Neural cell (in vitro differentiated cells): ENCODE measurements at regions not wholly inside any gene's neighbourhood (a gene's known extent, or its start where the extent isn't known, plus 50 kb on each side); places are given as distances from the start of the nearest gene placed in this dataset.

Source experiments
- H2AFZ ChIP-seq: fragments of 200-600, 300-800 bp; sonication (generic), shearing (Covaris generic); 2 replicates; pipeline ENCODE4 v1.6.0; 2014; ENCODE audit warnings: low read depth, mild to moderate bottlenecking, antibody characterized with exemption, low read length, moderate library complexity
- H3F3A ChIP-seq: fragments of 200-600 bp; shearing (Covaris generic); 2 replicates; pipeline ENCODE4 v1.6.1; 2016; ENCODE audit warnings: mild to moderate bottlenecking, moderate library complexity, mixed read lengths, antibody characterized with exemption, low read length; ENCODE audit not compliant: insufficient read depth, poor library complexity, severe bottlenecking
- H3K27ac ChIP-seq: fragments of 200-600, 300-800 bp; sonication (generic), shearing (Covaris generic); 2 replicates; pipeline ENCODE4 v1.5.1; 2014; ENCODE audit warnings: mild to moderate bottlenecking, low read length, moderate library complexity
- H3K27me3 ChIP-seq: fragments of 300-800, 200-600 bp; sonication (generic), shearing (Covaris generic); 2 replicates; pipeline ENCODE4 v1.6.0; 2014; ENCODE audit warnings: mild to moderate bottlenecking, low read depth, low read length, moderate library complexity; ENCODE audit not compliant: insufficient read depth
- H3K36me3 ChIP-seq: fragments of 300-800, 200-600 bp; sonication (generic), shearing (Covaris generic); 2 replicates; pipeline ENCODE4 v1.5.1; 2014; ENCODE audit warnings: mild to moderate bottlenecking, antibody characterized with exemption, low read length, moderate library complexity; ENCODE audit not compliant: insufficient read depth
- H3K4me2 ChIP-seq: fragments of 300-800, 200-600 bp; sonication (generic), shearing (Covaris generic); 2 replicates; pipeline ENCODE4 v1.6.0; 2014; ENCODE audit warnings: mild to moderate bottlenecking, low read length
- H3K4me3 ChIP-seq: fragments of 300-800, 200-600 bp; sonication (generic), shearing (Covaris generic); 2 replicates; pipeline ENCODE4 v1.5.1; 2014; ENCODE audit warnings: mild to moderate bottlenecking, low read length, moderate library complexity
- H3K79me2 ChIP-seq: fragments of 200-600 bp; shearing (Covaris generic); replicated peaks from 2 replicates; pipeline ENCODE4 v1.6.0; 2014; ENCODE audit warnings: mild to moderate bottlenecking, low read length, moderate library complexity; ENCODE audit not compliant: insufficient read depth
- H3K9ac ChIP-seq: fragments of 300-800, 200-600 bp; sonication (generic), shearing (Covaris generic); 2 replicates; pipeline ENCODE4 v1.6.1; 2016; ENCODE audit warnings: mild to moderate bottlenecking, low read length, mixed read lengths
- H3K9me2 ChIP-seq: fragments of 200-600 bp; shearing (Covaris generic); 2 replicates; pipeline ENCODE4 v1.6.1; 2016; ENCODE audit warnings: mild to moderate bottlenecking, low read length, mixed read lengths; ENCODE audit not compliant: insufficient read depth
- H3K9me3 ChIP-seq: fragments of 200-600, 300-800 bp; sonication (generic), shearing (Covaris generic); 2 replicates; pipeline ENCODE4 v1.6.1; 2016; ENCODE audit warnings: mild to moderate bottlenecking, mixed run types, low read length, moderate library complexity, mixed read lengths
- H4K20me1 ChIP-seq: fragments of 200-600 bp; shearing (Covaris generic); 2 replicates; pipeline ENCODE4 v1.6.1; 2016; ENCODE audit warnings: mild to moderate bottlenecking, mixed run types; ENCODE audit not compliant: insufficient read depth
- EP300 ChIP-seq: fragments of 450-650 bp; conservative IDR thresholded peaks from 2 replicates; pipeline ENCODE4 v1.6.1; 2014; ENCODE audit warnings: antibody characterized with exemption, mild to moderate bottlenecking, moderate library complexity; ENCODE audit not compliant: poor library complexity, severe bottlenecking
- EZH2 ChIP-seq: fragments of 200-600, 300-800 bp; shearing (Covaris generic), sonication (generic); IDR thresholded peaks from 2 replicates; pipeline ENCODE4 v1.6.1; 2014; ENCODE audit warnings: antibody characterized with exemption, low read length, borderline replicate concordance, mild to moderate bottlenecking; ENCODE audit not compliant: insufficient read depth, poor library complexity, severe bottlenecking
- MXI1 ChIP-seq: fragments of 450-650 bp; conservative IDR thresholded peaks from 2 replicates; pipeline ENCODE4 v1.6.1; 2014; ENCODE audit warnings: antibody characterized with exemption, mild to moderate bottlenecking; ENCODE audit not compliant: poor library complexity, severe bottlenecking
- POLR2AphosphoS5 ChIP-seq: IDR thresholded peaks from 2 replicates; pipeline ENCODE4 v1.6.1; 2012
- RAD21 ChIP-seq: fragments of 450-650 bp; conservative IDR thresholded peaks from 2 replicates; pipeline ENCODE4 v1.6.1; 2014; ENCODE audit warnings: antibody characterized with exemption, mild to moderate bottlenecking, moderate library complexity
- SMC3 ChIP-seq: fragments of 450-650 bp; conservative IDR thresholded peaks from 2 replicates; pipeline ENCODE4 v1.6.1; 2014; ENCODE audit warnings: antibody characterized with exemption, mild to moderate bottlenecking, moderate library complexity; ENCODE audit not compliant: poor library complexity
- TAF1 ChIP-seq: IDR thresholded peaks from 2 replicates; pipeline ENCODE4 v1.6.1; 2012; ENCODE audit warnings: low read depth
- TF ChIP-seq, protein P1 (sequence below): IDR thresholded peaks from 2 replicates; pipeline ENCODE4 v1.6.1; 2012; ENCODE audit warnings: borderline replicate concordance
- TF ChIP-seq, protein P2 (sequence below): fragments of 450-650 bp; IDR thresholded peaks from 2 replicates; pipeline ENCODE4 v1.5.1; 2014; ENCODE audit warnings: antibody characterized with exemption, mild to moderate bottlenecking, moderate library complexity; ENCODE audit not compliant: poor library complexity, severe bottlenecking

DNA sequence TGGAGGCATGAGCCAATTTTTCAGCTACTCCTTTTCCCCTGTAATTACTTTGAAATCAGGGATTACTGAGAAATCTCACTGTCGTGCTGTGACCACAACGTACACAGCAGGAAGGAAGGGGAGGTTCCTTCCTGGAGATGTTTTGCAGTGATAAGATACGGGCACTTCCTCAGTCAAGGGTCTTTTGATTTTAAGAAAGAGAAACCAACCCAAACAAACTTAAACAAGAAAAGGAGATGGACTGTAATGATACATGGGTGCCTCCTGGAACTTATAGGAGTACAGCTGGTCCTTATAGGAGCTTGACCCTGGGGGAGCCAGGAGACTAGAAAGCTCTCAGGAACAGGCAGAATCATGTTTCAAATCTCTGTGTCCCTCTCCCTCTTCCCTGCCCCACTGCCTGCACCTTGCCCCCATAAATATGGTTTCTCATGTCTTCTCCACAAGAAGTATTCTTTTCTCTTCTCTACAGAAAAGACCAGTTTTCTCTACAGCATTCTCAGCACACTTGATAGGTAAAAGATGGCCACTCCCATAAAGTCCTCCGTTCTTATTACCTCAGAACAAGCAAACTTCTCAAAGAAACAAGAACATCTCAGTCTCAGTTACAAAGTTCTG is 281.1 kb upstream of the AMIGO2 start:
- H2AFZ ChIP-seq: no peak overlapping the region

DNA sequence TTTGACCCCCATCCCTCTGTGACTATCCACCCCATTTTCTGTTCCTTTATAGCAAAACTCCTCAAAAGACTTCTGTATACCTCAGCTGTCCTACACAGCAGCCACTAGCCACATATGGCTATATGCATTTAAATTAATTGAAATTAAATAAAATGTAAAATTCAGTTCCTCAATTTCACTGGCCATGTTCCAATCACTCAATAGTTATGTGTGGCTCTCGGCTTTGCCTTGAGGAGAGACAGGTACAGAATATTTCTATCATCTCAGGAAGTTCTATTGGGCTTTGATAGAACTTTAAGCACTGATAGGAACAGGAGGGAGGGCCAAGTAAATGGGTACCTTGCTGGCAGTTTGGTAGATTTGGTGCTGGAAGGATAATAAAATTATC is 280.3 kb upstream of the AMIGO2 start:
- Histone ChIP-seq H3K4me2 (no peak overlapping the region), H3K27ac (no peak overlapping the region), H4K20me1 (no peaks in the 10 kb centered on the region), H2AFZ (no peak overlapping the region), H3K36me3 (no peaks in the 10 kb centered on the region), H3K79me2 (no peaks in the 10 kb centered on the region), H3K27me3 (no peaks in the 10 kb centered on the region), H3K4me3 (no peak overlapping the region), H3F3A (no peaks in the 10 kb centered on the region), H3K9ac (no peak overlapping the region), H3K9me3 (no peaks in the 10 kb centered on the region), H3K9me2 (no peaks in the 10 kb centered on the region)
- TF ChIP-seq EZH2 (no peak), TAF1 (no peak), RAD21 (no peak), SMC3 (no peak), EP300 (no peak), MXI1 (no peak), POLR2AphosphoS5 (no peak)
- TF ChIP-seq, protein P1, sequence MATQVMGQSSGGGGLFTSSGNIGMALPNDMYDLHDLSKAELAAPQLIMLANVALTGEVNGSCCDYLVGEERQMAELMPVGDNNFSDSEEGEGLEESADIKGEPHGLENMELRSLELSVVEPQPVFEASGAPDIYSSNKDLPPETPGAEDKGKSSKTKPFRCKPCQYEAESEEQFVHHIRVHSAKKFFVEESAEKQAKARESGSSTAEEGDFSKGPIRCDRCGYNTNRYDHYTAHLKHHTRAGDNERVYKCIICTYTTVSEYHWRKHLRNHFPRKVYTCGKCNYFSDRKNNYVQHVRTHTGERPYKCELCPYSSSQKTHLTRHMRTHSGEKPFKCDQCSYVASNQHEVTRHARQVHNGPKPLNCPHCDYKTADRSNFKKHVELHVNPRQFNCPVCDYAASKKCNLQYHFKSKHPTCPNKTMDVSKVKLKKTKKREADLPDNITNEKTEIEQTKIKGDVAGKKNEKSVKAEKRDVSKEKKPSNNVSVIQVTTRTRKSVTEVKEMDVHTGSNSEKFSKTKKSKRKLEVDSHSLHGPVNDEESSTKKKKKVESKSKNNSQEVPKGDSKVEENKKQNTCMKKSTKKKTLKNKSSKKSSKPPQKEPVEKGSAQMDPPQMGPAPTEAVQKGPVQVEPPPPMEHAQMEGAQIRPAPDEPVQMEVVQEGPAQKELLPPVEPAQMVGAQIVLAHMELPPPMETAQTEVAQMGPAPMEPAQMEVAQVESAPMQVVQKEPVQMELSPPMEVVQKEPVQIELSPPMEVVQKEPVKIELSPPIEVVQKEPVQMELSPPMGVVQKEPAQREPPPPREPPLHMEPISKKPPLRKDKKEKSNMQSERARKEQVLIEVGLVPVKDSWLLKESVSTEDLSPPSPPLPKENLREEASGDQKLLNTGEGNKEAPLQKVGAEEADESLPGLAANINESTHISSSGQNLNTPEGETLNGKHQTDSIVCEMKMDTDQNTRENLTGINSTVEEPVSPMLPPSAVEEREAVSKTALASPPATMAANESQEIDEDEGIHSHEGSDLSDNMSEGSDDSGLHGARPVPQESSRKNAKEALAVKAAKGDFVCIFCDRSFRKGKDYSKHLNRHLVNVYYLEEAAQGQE: no peak
- TF ChIP-seq, protein P2, sequence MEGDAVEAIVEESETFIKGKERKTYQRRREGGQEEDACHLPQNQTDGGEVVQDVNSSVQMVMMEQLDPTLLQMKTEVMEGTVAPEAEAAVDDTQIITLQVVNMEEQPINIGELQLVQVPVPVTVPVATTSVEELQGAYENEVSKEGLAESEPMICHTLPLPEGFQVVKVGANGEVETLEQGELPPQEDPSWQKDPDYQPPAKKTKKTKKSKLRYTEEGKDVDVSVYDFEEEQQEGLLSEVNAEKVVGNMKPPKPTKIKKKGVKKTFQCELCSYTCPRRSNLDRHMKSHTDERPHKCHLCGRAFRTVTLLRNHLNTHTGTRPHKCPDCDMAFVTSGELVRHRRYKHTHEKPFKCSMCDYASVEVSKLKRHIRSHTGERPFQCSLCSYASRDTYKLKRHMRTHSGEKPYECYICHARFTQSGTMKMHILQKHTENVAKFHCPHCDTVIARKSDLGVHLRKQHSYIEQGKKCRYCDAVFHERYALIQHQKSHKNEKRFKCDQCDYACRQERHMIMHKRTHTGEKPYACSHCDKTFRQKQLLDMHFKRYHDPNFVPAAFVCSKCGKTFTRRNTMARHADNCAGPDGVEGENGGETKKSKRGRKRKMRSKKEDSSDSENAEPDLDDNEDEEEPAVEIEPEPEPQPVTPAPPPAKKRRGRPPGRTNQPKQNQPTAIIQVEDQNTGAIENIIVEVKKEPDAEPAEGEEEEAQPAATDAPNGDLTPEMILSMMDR: no peak

More for the DNA sequence above, 281.1 kb upstream of the AMIGO2 start:
- H3K4me2 ChIP-seq: no peak overlapping the region
- H3K9me3 ChIP-seq: no peaks in the 10 kb centered on the region
- H3F3A ChIP-seq: no peaks in the 10 kb centered on the region
- H3K9ac ChIP-seq: no peak overlapping the region
- H3K36me3 ChIP-seq: no peaks in the 10 kb centered on the region
- TF ChIP-seq EZH2 (no peak), SMC3 (no peak), RAD21 (no peak), POLR2AphosphoS5 (no peak), TAF1 (no peak), MXI1 (no peak), EP300 (no peak)
- TF ChIP-seq, protein P2: no peak
- TF ChIP-seq, protein P1: no peak
- H3K4me3 ChIP-seq: no peak overlapping the region
- H4K20me1 ChIP-seq: no peaks in the 10 kb centered on the region
- H3K27me3 ChIP-seq: no peaks in the 10 kb centered on the region
- H3K9me2 ChIP-seq: no peaks in the 10 kb centered on the region
- H3K79me2 ChIP-seq: no peaks in the 10 kb centered on the region
- H3K27ac ChIP-seq: no peak overlapping the region
